GM18873 (cell line): ENCODE measurements at regions not wholly inside any gene's neighbourhood (a gene's known extent, or its start where the extent isn't known, plus 50 kb on each side); places are given as distances from the start of the nearest gene placed in this dataset.

Experiments
- ATAC-seq: cut with Tn5 transposase; IDR thresholded peaks from one replicate; pipeline ENCODE4 v1.9.1; 2021; ENCODE audit warnings: mild to moderate bottlenecking, moderate library complexity, moderate number of reproducible peaks; ENCODE audit not compliant: unreplicated experiment, low FRiP score

GRCh38 chr10:7479861-7480598 is 69.2 kb upstream of the SFMBT2 start:
- no peak for ATAC-seq

GRCh38 chr10:7478727-7479457 is 68.1 kb upstream of the SFMBT2 start:
- no peak for ATAC-seq

DNA sequence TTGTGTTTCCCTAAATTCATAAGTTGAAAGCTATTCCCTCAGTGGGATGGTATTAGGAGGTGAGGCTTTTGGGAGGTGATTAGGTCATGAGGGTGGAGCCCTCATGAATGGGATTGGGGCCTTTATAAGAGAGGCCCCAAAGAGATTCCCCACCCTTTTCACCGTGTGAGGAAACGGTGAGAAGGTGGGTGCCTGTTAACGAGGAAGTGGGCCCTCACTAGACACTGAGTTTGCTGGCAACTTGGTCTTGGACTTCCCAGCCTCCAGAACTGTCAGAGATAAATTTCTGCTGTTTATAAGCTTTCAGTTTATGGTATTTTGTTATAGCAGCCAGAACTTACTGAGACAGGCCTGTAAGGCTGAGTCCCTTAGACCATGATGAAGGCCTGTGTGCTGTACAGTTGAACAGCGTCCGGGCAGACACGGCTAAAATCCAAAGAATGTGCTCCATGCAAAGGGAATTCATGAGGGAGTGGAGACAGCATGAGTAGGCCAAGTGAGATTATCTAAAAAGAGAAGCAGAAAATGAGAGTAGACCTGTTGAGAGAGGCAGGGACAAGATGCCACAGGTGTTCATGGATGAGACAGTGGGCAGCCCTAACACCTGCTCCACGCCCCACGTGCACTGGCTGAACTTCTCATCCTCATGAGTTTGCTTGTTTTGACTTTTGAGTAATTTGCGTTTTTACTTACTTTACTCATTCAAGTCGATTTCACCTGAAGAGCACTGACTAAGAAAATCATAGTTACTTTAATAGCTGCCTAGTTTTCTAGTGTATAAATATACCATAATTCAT is 66.9 kb upstream of the SFMBT2 start:
- no peak for ATAC-seq

DNA sequence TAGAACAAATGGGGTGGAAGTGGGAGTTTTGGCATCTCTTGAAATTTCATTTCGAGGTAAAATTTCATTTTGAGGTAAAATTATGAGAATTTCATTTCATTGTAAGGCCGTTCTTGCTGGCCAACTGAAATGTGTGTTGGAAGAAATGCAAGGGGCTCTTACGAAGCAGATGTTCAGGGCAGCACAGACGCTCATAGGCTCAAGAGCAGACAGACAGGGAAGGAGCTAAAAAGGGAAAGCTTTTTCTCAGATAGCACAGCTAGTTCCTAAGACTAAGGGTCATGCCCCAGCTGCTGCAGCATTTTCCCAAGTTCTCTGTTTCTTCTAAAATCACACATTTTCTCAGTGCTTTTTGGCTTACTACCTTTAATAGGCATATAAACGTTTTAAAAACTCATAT is 65.1 kb upstream of the SFMBT2 start:
- no peak for ATAC-seq

GRCh38 chr10:7475046-7475911 is 64.4 kb upstream of the SFMBT2 start:
- no peak for ATAC-seq

DNA sequence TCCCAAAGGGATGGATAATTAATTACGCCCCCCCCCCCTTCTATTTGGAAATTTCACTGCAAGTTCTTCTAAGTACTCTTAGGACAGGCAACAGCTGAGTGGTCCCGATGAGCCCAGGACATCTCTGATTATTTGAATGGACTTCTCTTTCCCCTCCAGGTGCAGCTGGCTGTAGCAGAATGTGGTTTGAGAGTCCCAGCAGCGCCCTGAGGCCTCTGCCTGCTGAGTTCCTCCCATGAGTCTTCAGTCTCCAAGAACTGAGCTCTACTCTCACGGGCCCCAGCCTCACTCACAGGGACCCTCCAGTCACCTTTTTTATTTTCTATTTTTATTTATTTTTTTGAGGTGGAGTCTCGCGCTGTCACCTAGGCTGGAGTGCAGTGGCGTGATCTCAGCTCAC is 63.6 kb upstream of the SFMBT2 start:
- ATAC-seq, result no peak

DNA sequence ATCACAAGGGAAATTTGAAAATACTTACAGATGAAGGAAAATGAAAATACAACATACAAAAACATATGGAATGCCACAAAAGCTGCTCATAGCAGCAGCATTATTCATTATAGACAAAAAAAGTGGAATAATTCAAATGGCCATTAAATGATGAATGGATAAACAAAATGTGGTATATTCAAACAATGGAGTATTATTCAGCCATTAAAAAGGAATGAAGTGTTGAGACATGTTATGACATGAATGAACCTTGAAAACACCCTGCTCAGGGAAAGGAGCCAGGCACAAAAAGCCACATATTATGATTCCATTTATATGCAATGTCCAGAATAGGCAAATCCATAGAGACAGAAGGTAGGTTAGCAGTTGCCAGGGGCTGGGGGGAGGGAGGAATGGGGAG is 62.6 kb upstream of the SFMBT2 start:
- ATAC-seq, result no peak

DNA sequence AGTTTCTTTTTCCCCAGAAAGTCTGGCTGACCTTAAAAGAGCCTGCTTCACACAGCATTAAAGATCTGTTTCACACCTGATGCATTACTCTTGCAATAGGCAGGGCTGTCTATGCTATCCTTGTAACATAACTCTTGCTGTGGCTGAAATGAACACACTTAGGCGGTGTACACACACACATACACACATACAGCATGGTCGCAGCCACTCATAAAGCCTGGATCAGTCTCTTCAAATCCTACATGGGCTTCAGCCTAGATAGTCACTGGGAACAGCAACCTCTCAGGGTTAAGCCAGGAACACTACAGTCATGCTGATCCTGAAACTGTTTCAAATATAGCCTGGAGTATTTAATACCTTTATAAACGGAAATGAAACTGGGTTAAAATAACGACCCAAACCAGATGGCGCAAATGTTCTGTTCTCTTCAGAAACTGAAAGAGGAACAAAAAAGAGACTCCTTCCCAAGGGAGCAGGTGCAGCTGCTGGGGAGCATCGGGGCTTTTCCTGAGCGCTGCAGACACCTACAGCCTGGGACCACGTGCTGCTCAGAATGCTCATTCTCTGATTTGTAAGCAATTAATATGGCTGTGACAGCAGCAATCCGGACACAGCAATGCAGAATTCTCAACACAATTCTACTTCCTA is 61.0 kb upstream of the SFMBT2 start:
- ATAC-seq, result peak; percentile 80

GRCh38 chr10:7470371-7470770 is 59.5 kb upstream of the SFMBT2 start:
- ATAC-seq, result no peak

DNA sequence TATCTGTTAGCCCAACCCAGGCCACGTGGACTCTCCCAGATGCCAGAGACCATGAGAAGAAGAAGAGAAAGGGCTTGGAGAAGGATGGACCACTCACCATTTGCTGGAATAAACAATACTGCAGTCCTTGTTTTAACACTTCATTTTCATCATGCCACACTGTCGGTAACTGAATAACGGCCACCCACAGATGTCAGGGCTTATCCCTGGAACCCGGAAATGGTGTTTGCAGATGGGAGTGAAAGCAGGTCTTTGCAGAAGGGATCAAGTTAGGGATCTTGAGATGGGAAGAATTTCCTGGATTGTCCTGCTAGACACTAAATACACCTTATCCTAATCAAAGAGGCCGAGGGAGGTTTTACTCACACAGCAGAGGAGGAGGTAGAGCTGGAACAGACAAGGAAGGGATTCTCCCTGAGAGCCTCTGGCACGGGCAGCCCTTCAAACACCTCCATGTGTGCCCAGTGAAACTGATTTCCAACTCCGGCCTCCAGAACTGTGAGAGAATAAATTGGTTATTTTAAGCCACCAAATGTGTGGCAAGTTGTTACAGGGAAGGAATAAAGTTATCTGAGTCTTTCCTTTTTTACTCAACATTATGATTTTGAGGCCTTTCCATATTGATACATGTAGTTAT is 56.3 kb upstream of the SFMBT2 start:
- ATAC-seq, result no peak

- no peak for ATAC-seq
Measured at GRCh38 chr10:7464691-7465090, 53.9 kb upstream of the SFMBT2 start.
